GM12878 (cell line): ENCODE measurements at regions not wholly inside any gene's neighbourhood (a gene's known extent, or its start where the extent isn't known, plus 50 kb on each side); places are given as distances from the start of the nearest gene placed in this dataset.

Source experiments
- ATAC-seq: fragments of 200-7000 bp; cut with Tn5 transposase; 3 replicates; pipeline ENCODE4 v1.9.1; 2020; ENCODE audit warnings: mild to moderate bottlenecking, moderate library complexity
- BruUV-seq: library from RNA; stranded (reverse); fragments of 400-500 nt; replicated peaks from 2 replicates; lab custom pipeline; 2021; lab: Mats Ljungman, UMichigan
- CTCF ChIA-PET: fragments of 300-600 bp; sonication (Branson Sonifier 250); formaldehyde crosslinking; extraction: SDS; loops from one replicate; lab custom pipeline; 2021; ENCODE audit warnings: inconsistent platforms; lab: Yijun Ruan, JAX
- POLR2A ChIA-PET: fragments of 350-600 bp; formaldehyde crosslinking; extraction: SDS; loops from one replicate; lab custom pipeline; 2021; ENCODE audit warnings: inconsistent platforms; lab: Charles Lee
- RAD21 ChIA-PET: fragments of 300-600 bp; sonication (Branson Sonifier 250); formaldehyde crosslinking; loops from one replicate; lab custom pipeline; 2023; ENCODE audit warnings: antibody characterized with exemption; ENCODE audit not compliant: unreplicated experiment; lab: Charles Lee
- SMC1A ChIA-PET: fragments of 300-600 bp; sonication (Branson Sonifier 250); formaldehyde crosslinking; loops from one replicate; lab custom pipeline; 2023; ENCODE audit not compliant: unreplicated experiment, uncharacterized antibody; lab: Charles Lee
- DNase-seq: peaks from one replicate; pipeline ENCODE4 v3.0.0-alpha.2; 2011; ENCODE audit warnings: low read depth, low spot score
- FAIRE-seq: peaks from 3 replicates; lab custom pipeline; 2011; peaks lifted over from hg19 to GRCh38; lab: Jason Lieb, UNC
- H2AFZ ChIP-seq: 2 replicates; pipeline ENCODE4 v1.6.0; 2011; ENCODE audit warnings: low read depth, low read length, control low read depth; ENCODE audit not compliant: control insufficient read depth
- H3K27ac ChIP-seq: 2 replicates; pipeline ENCODE4 v1.5.1; 2011; ENCODE audit warnings: control low read depth; ENCODE audit not compliant: control insufficient read depth, insufficient read depth
- H3K27me3 ChIP-seq, 2 experiments: replicated peaks in 1 of 2; 2 replicates each; pipeline versions ENCODE4 v1.6.0 to v1.6.1; 2011; ENCODE audit warnings: low read length in 1 of 2; ENCODE audit not compliant: control insufficient read depth in 2 of 2, insufficient read depth in 2 of 2
- H3K36me3 ChIP-seq, 2 experiments: 2 replicates each; pipeline ENCODE4 v1.5.1; 2011; ENCODE audit warnings: low read length in 1 of 2; ENCODE audit not compliant: control insufficient read depth in 2 of 2, insufficient read depth in 2 of 2
- H3K4me1 ChIP-seq: 2 replicates; pipeline ENCODE4 v1.6.1; 2011; ENCODE audit warnings: mild to moderate bottlenecking, low read length, moderate library complexity, mixed read lengths; ENCODE audit not compliant: control insufficient read depth, insufficient read depth
- H3K4me2 ChIP-seq: 2 replicates; pipeline ENCODE4 v1.6.0; 2011; ENCODE audit warnings: control low read depth; ENCODE audit not compliant: control insufficient read depth, insufficient read depth
- H3K4me3 ChIP-seq: fragments of 200-600 bp; sonication (generic); 2 replicates; pipeline ENCODE4 v1.5.1; 2016
- H3K79me2 ChIP-seq: 2 replicates; pipeline ENCODE4 v1.6.0; 2011; ENCODE audit warnings: low read length; ENCODE audit not compliant: control insufficient read depth, insufficient read depth
- H3K9ac ChIP-seq: 2 replicates; pipeline ENCODE4 v1.8.0; 2011; ENCODE audit warnings: low read length, control low read depth, mixed read lengths; ENCODE audit not compliant: control insufficient read depth, insufficient read depth
- H3K9me3 ChIP-seq: replicated peaks from 3 replicates; pipeline ENCODE4 v1.5.1; 2011; ENCODE audit warnings: mild to moderate bottlenecking, low read length; ENCODE audit not compliant: control insufficient read depth, insufficient read depth
- H4K20me1 ChIP-seq: 2 replicates; pipeline ENCODE4 v1.6.0; 2011; ENCODE audit not compliant: control insufficient read depth, insufficient read depth
- BACH1 ChIP-seq: fragments of 450-650 bp; IDR thresholded peaks from 2 replicates; pipeline ENCODE4 v1.6.1; 2017; ENCODE audit warnings: mild to moderate bottlenecking, borderline replicate concordance
- KAT2A ChIP-seq: conservative IDR thresholded peaks from 2 replicates; pipeline ENCODE4 v1.6.1; 2011; ENCODE audit warnings: low read depth, low read length; ENCODE audit not compliant: control insufficient read depth
- KDM1A ChIP-seq: fragments of 200-600 bp; sonication (generic); IDR thresholded peaks from 2 replicates; pipeline ENCODE4 v1.6.1; 2016; ENCODE audit warnings: borderline replicate concordance
- ZNF592 ChIP-seq: fragments of 450-650 bp; IDR thresholded peaks from 2 replicates; pipeline ENCODE4 v1.6.1; 2017; ENCODE audit warnings: mild to moderate bottlenecking, moderate library complexity
- WGBS: methylation state at CpG from one replicate; pipeline ENCODE4 v1.1.6; 2016; ENCODE audit warnings: low lambda C conversion rate; ENCODE audit not compliant: insufficient replicate concordance, insufficient coverage; ENCODE audit errors: missing lambda C conversion rate; 5-methylcytosine and 5-hydroxymethylcytosine counted together
- in situ Hi-C: fragments of 300-500 bp; cut with MboI; formaldehyde crosslinking; loops from 9 replicates; pipeline ENCODE4 v1.14.3; 2018; ENCODE audit warnings: mixed read lengths
- intact Hi-C: fragments of 100-400 bp; cut with micrococcal nuclease; formaldehyde crosslinking; loops from one replicate; pipeline ENCODE4 v1.14.2; 2022; ENCODE audit not compliant: unreplicated experiment
- TF ChIP-seq, protein P1 (sequence below): IDR thresholded peaks from 2 replicates; pipeline ENCODE4 v1.6.1; 2011; ENCODE audit warnings: borderline replicate concordance, low read depth, mild to moderate bottlenecking, moderate library complexity, mixed read lengths, low read length; ENCODE audit not compliant: insufficient read depth; ENCODE audit errors: extremely low read length
- TF ChIP-seq, protein P2 (sequence below): fragments of 450-650 bp; formaldehyde crosslinking; IDR thresholded peaks from 2 replicates; pipeline ENCODE4 v1.4.0; 2022; ENCODE audit warnings: mild to moderate bottlenecking, moderate library complexity
- TF ChIP-seq, protein P3 (sequence below): fragments of 450-650 bp; IDR thresholded peaks from 2 replicates; pipeline ENCODE4 v1.6.1; 2017; ENCODE audit warnings: mild to moderate bottlenecking

GRCh38 chr16:79509906-79510305, 90.6 kb downstream of the MAF start:
- no peak for ATAC-seq
- POLR2A ChIA-PET = no interaction called here
- RAD21 ChIA-PET = no interaction called here
- Histone ChIP-seq H3K9me3 (no peaks in the 10 kb centered on the region), H3K36me3 (no peaks in the 10 kb centered on the region), H3K79me2 (no peaks in the 10 kb centered on the region), H3K4me2 (no peak overlapping the region), H3K27ac (no peak overlapping the region), H2AFZ (no peak overlapping the region), H3K4me1 (no peaks in the 10 kb centered on the region), H3K9ac (no peak overlapping the region)
- FAIRE-seq = no peak
- CTCF ChIA-PET = no interaction called here
- no peak for DNase-seq
- in situ Hi-C loops = no loop called here
- 52% methylated on average over 8 of the region's 8 CpGs for WGBS
- TF ChIP-seq, protein P1, sequence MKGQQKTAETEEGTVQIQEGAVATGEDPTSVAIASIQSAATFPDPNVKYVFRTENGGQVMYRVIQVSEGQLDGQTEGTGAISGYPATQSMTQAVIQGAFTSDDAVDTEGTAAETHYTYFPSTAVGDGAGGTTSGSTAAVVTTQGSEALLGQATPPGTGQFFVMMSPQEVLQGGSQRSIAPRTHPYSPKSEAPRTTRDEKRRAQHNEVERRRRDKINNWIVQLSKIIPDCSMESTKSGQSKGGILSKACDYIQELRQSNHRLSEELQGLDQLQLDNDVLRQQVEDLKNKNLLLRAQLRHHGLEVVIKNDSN = no peak
- TF ChIP-seq ZNF592 (no peak), BACH1 (no peak), KAT2A (no peak), KDM1A (no peak)
- TF ChIP-seq, protein P2, sequence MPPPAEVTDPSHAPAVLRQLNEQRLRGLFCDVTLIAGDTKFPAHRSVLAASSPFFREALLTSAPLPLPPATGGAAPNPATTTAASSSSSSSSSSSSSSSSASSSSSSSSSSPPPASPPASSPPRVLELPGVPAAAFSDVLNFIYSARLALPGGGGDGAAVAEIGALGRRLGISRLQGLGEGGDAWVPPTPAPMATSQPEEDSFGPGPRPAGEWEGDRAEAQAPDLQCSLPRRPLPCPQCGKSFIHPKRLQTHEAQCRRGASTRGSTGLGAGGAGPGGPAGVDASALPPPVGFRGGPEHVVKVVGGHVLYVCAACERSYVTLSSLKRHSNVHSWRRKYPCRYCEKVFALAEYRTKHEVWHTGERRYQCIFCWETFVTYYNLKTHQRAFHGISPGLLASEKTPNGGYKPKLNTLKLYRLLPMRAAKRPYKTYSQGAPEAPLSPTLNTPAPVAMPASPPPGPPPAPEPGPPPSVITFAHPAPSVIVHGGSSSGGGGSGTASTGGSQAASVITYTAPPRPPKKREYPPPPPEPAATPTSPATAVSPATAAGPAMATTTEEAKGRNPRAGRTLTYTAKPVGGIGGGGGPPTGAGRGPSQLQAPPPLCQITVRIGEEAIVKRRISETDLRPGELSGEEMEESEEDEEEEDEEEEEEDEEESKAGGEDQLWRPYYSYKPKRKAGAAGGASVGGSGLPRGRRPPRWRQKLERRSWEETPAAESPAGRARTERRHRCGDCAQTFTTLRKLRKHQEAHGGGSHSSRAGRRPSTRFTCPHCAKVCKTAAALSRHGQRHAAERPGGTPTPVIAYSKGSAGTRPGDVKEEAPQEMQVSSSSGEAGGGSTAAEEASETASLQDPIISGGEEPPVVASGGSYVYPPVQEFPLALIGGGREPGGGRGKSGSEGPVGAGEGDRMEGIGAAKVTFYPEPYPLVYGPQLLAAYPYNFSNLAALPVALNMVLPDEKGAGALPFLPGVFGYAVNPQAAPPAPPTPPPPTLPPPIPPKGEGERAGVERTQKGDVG (CRISPR knock-in tag) = no peak
- TF ChIP-seq, protein P3, sequence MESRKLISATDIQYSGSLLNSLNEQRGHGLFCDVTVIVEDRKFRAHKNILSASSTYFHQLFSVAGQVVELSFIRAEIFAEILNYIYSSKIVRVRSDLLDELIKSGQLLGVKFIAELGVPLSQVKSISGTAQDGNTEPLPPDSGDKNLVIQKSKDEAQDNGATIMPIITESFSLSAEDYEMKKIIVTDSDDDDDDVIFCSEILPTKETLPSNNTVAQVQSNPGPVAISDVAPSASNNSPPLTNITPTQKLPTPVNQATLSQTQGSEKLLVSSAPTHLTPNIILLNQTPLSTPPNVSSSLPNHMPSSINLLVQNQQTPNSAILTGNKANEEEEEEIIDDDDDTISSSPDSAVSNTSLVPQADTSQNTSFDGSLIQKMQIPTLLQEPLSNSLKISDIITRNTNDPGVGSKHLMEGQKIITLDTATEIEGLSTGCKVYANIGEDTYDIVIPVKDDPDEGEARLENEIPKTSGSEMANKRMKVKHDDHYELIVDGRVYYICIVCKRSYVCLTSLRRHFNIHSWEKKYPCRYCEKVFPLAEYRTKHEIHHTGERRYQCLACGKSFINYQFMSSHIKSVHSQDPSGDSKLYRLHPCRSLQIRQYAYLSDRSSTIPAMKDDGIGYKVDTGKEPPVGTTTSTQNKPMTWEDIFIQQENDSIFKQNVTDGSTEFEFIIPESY = no peak
- TF ChIP-seq, all 136 proteins: peak for 0
- intact Hi-C loops = no loop called here
- Histone ChIP-seq H3K27me3 (no peaks in the 10 kb centered on the region), H4K20me1 (no peaks in the 10 kb centered on the region), H3K4me3 (no peak overlapping the region)
- SMC1A ChIA-PET = no interaction called here
- BruUV-seq = no TSS peak
